ENCODE measurements at regions not wholly inside any gene's neighbourhood (a gene's known extent, or its start where the extent isn't known, plus 50 kb on each side); places are given as distances from the start of the nearest gene placed in this dataset.

GRCh38 chr5:125226825-125227224, 480.4 kb upstream of the ZNF608 start:
- TF ChIP-seq CTCF (IDR thresholded peaks at IDR 0.05) (no peak), POLR2A (IDR thresholded peaks at IDR 0.05) (no peak)
